MM.1S (cell line): ENCODE measurements at regions not wholly inside any gene's neighbourhood (a gene's known extent, or its start where the extent isn't known, plus 50 kb on each side); places are given as distances from the start of the nearest gene placed in this dataset.

Experiments used
- EZH2phosphoT487 ChIP-seq: fragments of 300-600 bp; sonication (generic); IDR thresholded peaks from 2 replicates; pipeline ENCODE4 v1.6.1; 2018; ENCODE audit warnings: antibody characterized with exemption, low read length
- TF ChIP-seq, protein P1 (sequence below): fragments of 300-600 bp; sonication (generic); IDR thresholded peaks from 2 replicates; pipeline ENCODE4 v1.5.1; 2016; ENCODE audit warnings: antibody characterized with exemption, low read length, mixed read lengths

- TF ChIP-seq, protein P1, sequence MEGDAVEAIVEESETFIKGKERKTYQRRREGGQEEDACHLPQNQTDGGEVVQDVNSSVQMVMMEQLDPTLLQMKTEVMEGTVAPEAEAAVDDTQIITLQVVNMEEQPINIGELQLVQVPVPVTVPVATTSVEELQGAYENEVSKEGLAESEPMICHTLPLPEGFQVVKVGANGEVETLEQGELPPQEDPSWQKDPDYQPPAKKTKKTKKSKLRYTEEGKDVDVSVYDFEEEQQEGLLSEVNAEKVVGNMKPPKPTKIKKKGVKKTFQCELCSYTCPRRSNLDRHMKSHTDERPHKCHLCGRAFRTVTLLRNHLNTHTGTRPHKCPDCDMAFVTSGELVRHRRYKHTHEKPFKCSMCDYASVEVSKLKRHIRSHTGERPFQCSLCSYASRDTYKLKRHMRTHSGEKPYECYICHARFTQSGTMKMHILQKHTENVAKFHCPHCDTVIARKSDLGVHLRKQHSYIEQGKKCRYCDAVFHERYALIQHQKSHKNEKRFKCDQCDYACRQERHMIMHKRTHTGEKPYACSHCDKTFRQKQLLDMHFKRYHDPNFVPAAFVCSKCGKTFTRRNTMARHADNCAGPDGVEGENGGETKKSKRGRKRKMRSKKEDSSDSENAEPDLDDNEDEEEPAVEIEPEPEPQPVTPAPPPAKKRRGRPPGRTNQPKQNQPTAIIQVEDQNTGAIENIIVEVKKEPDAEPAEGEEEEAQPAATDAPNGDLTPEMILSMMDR: peak; percentile 62
- no peak for TF ChIP-seq EZH2phosphoT487
These were observed 1319.7 kb upstream of the CRIM1 start for GRCh38 chr2:35035883-35036282.
